Vagina (tissue), 2 donors: ENCODE measurements at regions not wholly inside any gene's neighbourhood (a gene's known extent, or its start where the extent isn't known, plus 50 kb on each side); places are given as distances from the start of the nearest gene placed in this dataset.

Experiments used
- DNase-seq, 2 donors: peaks; one replicate each; pipeline ENCODE4 v3.0.0-alpha.2; 2017; ENCODE audit errors: extremely low spot score in 2 of 2
- H3K27ac ChIP-seq: fragments of 200-600 bp; sonication (generic); one replicate; pipeline ENCODE4 v1.5.1; 2019
- H3K27me3 ChIP-seq: fragments of 200-600 bp; sonication (generic); one replicate; pipeline ENCODE4 v1.5.1; 2019
- H3K36me3 ChIP-seq, 2 donors: fragments of 200-600 bp; sonication (generic); one replicate each; pipeline ENCODE4 v1.5.1; 2017 to 2019
- H3K4me1 ChIP-seq: fragments of 200-600 bp; sonication (generic); one replicate; pipeline ENCODE4 v1.5.1; 2019
- H3K4me3 ChIP-seq, 2 donors: fragments of 200-600 bp; sonication (generic); 1 replicate in 1 of 2; 2 replicates in 1 of 2; pipeline ENCODE4 v1.5.1; 2016 to 2019
- H3K9me3 ChIP-seq: fragments of 200-600 bp; sonication (generic); one replicate; pipeline ENCODE4 v1.5.1; 2019
- POLR2A ChIP-seq, 2 donors: fragments of 450-650 bp; IDR thresholded peaks; one replicate each; pipeline ENCODE4 v1.6.1; 2017; ENCODE audit warnings: antibody characterized with exemption in 2 of 2, mild to moderate bottlenecking in 2 of 2, moderate library complexity in 2 of 2
- POLR2AphosphoS5 ChIP-seq, 2 donors: sonication (generic); formaldehyde crosslinking; IDR thresholded peaks; one replicate each; pipeline ENCODE4 v1.9.0; 2017; ENCODE audit warnings: antibody characterized with exemption in 2 of 2, mild to moderate bottlenecking in 2 of 2, low read depth in 1 of 2; ENCODE audit not compliant: insufficient read depth in 1 of 2
- intact Hi-C: fragments of 100-400 bp; cut with DNase I; formaldehyde crosslinking; loops from one replicate; pipeline ENCODE4 v1.15.1; 2023
- TF ChIP-seq, protein P1 (sequence below), 3 experiments: fragments of 450-650 bp in 2 of 3; fragments of 200-600 bp in 1 of 3; sonication (generic) in 1 of 3; IDR thresholded peaks; one replicate each; pipeline ENCODE4 v1.5.1; 2017 to 2019; ENCODE audit warnings: antibody characterized with exemption in 3 of 3, mild to moderate bottlenecking in 2 of 3, moderate library complexity in 2 of 3

- Histone ChIP-seq H3K27me3 (no peaks in the 10 kb centered on the region), H3K27ac (no peak overlapping the region), H3K4me3 (no peak overlapping the region), H3K36me3 (no peaks in the 10 kb centered on the region), H3K9me3 (no peaks in the 10 kb centered on the region), H3K4me1 (no peaks in the 10 kb centered on the region)
- no peak for DNase-seq
- TF ChIP-seq POLR2AphosphoS5 (IDR thresholded peaks at IDR 0.05; ENCODE audit: insufficient read depth in 1 of 2, low read depth in 1 of 2) (no peak), POLR2A (IDR thresholded peaks at IDR 0.05) (no peak)
- TF ChIP-seq, protein P1, sequence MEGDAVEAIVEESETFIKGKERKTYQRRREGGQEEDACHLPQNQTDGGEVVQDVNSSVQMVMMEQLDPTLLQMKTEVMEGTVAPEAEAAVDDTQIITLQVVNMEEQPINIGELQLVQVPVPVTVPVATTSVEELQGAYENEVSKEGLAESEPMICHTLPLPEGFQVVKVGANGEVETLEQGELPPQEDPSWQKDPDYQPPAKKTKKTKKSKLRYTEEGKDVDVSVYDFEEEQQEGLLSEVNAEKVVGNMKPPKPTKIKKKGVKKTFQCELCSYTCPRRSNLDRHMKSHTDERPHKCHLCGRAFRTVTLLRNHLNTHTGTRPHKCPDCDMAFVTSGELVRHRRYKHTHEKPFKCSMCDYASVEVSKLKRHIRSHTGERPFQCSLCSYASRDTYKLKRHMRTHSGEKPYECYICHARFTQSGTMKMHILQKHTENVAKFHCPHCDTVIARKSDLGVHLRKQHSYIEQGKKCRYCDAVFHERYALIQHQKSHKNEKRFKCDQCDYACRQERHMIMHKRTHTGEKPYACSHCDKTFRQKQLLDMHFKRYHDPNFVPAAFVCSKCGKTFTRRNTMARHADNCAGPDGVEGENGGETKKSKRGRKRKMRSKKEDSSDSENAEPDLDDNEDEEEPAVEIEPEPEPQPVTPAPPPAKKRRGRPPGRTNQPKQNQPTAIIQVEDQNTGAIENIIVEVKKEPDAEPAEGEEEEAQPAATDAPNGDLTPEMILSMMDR (IDR thresholded peaks at IDR 0.05), result no peak
- intact Hi-C loops, result no loop called here
Observed at GRCh38 chr2:101528501-101528900, 53.6 kb upstream of the RFX8 start.

- H3K4me1 ChIP-seq, result no peaks in the 10 kb centered on the region
- no peak for TF ChIP-seq POLR2A (IDR thresholded peaks at IDR 0.05)
- no peak overlapping the region for H3K4me3 ChIP-seq
- intact Hi-C loops, result loop anchor here (5.0 kb wide), 1 partner anchor 1023 kb away; no protein-coding TSS in a partner anchor
- H3K36me3 ChIP-seq, result no peaks in the 10 kb centered on the region
- no peaks in the 10 kb centered on the region for H3K27me3 ChIP-seq
- H3K27ac ChIP-seq, result no peak overlapping the region
- no peaks in the 10 kb centered on the region for H3K9me3 ChIP-seq
- DNase-seq, result no peak
Observed at GRCh38 chr2:101524806-101525430, 50.0 kb upstream of the RFX8 start.
